Activated CD4-positive, CD25-positive, alpha-beta regulatory T cell (primary cell): ENCODE measurements at regions not wholly inside any gene's neighbourhood (a gene's known extent, or its start where the extent isn't known, plus 50 kb on each side); places are given as distances from the start of the nearest gene placed in this dataset.

Experiments used
- DNase-seq, 4 experiments: peaks; one replicate each; lab custom pipeline; 2025; lab: John Stamatoyannopoulos, UW

GRCh38 chr15:47331829-47332393, 385.4 kb upstream of the SEMA6D start:
- DNase-seq = no peak

- no peak for DNase-seq
These were observed 384.8 kb upstream of the SEMA6D start for GRCh38 chr15:47332481-47332880.

DNA sequence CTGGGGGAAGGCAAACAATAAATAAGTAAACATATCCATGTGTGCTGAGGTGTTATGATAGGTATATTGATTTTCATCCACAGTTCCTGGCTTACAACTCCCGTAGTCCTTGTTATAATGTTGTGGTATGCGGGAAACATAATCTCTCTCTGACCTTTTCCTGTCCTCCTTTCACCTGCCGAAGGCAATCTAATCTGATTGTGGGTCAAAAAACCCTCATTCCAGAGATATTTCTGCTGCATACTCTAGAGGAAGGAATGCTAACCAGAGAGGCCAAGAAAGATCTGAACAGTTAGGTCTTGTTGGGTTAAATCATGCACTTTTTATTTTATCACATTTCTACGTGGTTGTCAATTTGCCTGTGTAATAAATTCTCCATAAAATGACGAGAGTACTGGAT, 383.6 kb upstream of the SEMA6D start:
- no peak for DNase-seq

GRCh38 chr15:47334805-47335535, 382.3 kb upstream of the SEMA6D start:
- DNase-seq = no peak

GRCh38 chr15:47337106-47337505, 380.2 kb upstream of the SEMA6D start:
- DNase-seq = no peak

GRCh38 chr15:47337836-47338235, 379.5 kb upstream of the SEMA6D start:
- no peak for DNase-seq

DNA sequence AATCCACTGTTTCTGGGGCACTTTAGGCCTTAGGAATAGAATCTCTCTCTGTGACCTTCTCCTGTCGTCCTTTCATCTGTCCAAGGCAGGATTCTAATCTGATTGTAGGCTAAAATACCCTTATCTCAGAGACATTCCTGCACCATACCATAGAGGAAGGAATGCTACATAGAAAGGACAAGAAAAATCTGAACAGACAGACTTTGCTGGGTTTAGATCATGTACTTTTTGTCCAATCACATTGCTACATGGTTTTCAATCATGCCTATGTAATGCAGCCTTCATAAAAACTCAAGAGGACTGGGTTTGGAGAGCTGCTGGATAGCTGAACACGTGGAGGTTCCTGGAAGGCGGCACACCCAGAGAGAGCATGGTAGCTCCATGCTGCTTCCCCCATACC, 378.5 kb upstream of the SEMA6D start:
- DNase-seq = no peak

GRCh38 chr15:47339800-47340570, 377.3 kb upstream of the SEMA6D start:
- DNase-seq = no peak

- DNase-seq = no peak
These were observed 376.8 kb upstream of the SEMA6D start for GRCh38 chr15:47340571-47340920.

- no peak for DNase-seq
These were observed 368.1 kb upstream of the SEMA6D start for GRCh38 chr15:47349179-47349578.

GRCh38 chr15:47351501-47351900, 365.8 kb upstream of the SEMA6D start:
- no peak for DNase-seq

GRCh38 chr15:47352217-47352616, 365.1 kb upstream of the SEMA6D start:
- DNase-seq = no peak

- no peak for DNase-seq
These were observed 361.5 kb upstream of the SEMA6D start for GRCh38 chr15:47355759-47356158.

DNA sequence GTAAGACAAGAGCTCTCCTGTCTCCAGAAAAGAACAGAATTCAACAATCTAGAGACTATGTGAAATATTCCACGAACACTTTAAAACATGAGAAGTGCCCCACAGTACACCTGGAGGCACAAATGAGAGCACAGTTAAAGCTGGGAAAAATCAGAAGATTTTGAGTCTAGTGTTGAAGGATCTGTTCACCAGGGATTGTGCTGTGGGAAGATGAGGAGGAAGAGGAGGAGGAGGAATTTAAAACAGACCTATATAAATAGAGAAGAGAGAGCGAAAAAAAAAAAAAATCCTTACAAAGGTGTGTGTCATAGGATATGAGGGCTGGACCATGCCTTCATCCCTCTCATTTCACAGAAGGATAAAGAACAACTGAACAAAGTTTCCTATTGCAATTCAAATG, 361.0 kb upstream of the SEMA6D start:
- DNase-seq = no peak

- no peak for DNase-seq
These were observed 358.4 kb upstream of the SEMA6D start for GRCh38 chr15:47358876-47359275.

DNA sequence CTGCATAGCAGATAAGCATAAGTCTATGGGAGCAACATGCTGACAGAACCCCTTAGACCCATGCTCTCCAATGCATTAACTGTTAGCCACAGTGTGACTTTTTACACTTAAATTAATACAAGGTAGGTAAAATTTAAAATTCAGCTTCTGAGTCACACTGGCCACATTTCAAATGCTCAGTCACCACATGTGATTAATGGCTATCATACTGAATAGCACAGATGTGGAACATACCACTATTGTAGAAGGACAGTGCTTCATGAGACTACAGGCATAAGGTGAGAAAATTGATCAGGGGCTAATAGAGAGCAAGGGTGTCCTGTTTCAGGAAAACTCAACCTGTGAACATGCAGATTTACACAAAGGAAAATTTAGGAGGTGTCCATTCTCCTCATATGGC, 357.0 kb upstream of the SEMA6D start:
- DNase-seq = no peak

GRCh38 chr15:47362118-47362905, 355.0 kb upstream of the SEMA6D start:
- DNase-seq = no peak

GRCh38 chr15:47363653-47364052, 353.7 kb upstream of the SEMA6D start:
- DNase-seq = no peak

DNA sequence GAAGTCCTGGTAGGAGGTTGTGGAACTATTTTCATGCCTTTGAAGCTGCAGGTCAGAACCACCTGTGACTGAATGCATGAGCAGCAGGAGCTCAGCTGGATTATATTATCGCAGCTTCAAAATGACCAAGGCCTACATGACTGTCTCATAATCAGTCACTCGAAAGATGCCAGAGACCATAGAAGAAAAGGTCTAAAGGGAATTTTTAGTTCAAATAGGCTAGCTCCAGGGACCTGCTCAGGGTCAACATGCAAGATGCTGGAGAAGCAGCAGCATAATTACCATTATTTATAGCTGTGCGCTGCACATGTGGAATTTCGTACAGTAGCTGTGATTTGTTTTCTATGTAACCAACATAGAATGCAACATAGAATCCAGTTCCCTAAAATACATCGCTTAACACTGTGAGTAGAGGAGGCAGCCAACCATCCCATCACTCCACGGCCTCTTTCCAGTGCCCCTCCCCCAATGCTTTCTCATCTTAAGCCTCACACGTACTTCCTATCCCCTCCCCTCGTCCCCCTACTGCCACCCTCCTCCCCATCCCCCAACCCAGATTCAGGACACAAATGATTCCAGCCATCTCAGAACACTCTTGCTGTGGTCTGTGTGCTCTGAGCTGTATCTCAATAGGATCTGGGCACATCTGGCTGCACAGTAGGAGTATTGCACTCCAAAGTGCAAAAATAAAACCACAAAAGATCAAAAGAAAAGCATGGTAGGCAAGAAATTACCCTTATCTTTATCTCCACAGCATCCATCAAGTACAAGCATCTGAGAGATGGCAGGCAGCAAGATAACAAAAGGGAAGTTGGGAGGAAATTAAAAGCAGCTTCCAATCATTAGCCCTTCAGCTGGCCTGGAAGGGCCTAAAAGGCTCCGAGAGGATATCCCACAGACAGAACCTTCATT, 352.8 kb upstream of the SEMA6D start:
- DNase-seq = no peak

DNA sequence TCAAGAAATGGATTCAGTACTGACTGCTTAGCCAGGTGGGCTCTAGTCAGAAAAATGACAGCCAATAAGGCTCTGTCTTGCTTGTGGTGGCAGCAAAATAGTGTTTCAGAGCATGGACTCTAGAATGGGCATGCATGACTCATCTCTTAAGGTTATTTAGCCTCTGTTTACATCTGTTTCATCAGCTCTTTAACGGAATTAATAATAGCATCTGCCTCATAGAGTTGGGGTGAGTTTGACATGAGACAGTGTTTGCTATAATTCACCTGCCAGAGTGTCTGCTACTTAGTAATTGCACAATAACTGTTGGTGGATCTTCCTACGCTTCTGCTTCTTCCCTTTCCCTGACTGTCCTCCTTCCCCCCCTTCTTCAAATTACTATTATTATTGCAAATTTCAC, 350.4 kb upstream of the SEMA6D start:
- DNase-seq = no peak

- DNase-seq = no peak
These were observed 349.4 kb upstream of the SEMA6D start for GRCh38 chr15:47367726-47368390.
